Gastrocnemius medialis (tissue), 4 donors: ENCODE measurements at regions not wholly inside any gene's neighbourhood (a gene's known extent, or its start where the extent isn't known, plus 50 kb on each side); places are given as distances from the start of the nearest gene placed in this dataset.

Experiments used
- ATAC-seq, 2 donors: fragments of 150-250 bp; one replicate each; pipeline ENCODE4 v1.9.1; 2016
- DNase-seq, 2 donors: peaks; one replicate each; pipeline ENCODE4 v3.0.0-alpha.2; 2019
- H3K27ac ChIP-seq, 4 donors: fragments of 200-600 bp; sonication (generic); 1 replicate in 1 of 4; 2 replicates in 3 of 4; pipeline ENCODE4 v1.5.1; 2016 to 2018; ENCODE audit warnings: mild to moderate bottlenecking in 2 of 4, moderate library complexity in 1 of 4
- H3K27me3 ChIP-seq, 3 donors: fragments of 200-600 bp; sonication (generic) in 2 of 3; 1 replicate in 1 of 3; 2 replicates in 2 of 3; pipeline versions ENCODE4 v1.5.1 to v1.6.0; 2016 to 2019; ENCODE audit warnings: mild to moderate bottlenecking in 1 of 3, moderate library complexity in 1 of 3
- H3K36me3 ChIP-seq, 2 donors: fragments of 200-600 bp; sonication (generic) in 1 of 2; one replicate each; pipeline ENCODE4 v1.5.1; 2017 to 2018
- H3K4me1 ChIP-seq, 2 donors: fragments of 200-600 bp; sonication (generic) in 1 of 2; one replicate each; pipeline ENCODE4 v1.5.1; 2016 to 2017; ENCODE audit warnings: mild to moderate bottlenecking in 2 of 2
- H3K4me3 ChIP-seq, 4 donors: fragments of 200-600 bp; sonication (generic) in 3 of 4; 1 replicate in 1 of 4; 2 replicates in 3 of 4; pipeline ENCODE4 v1.5.1; 2016 to 2019; ENCODE audit warnings: mild to moderate bottlenecking in 2 of 4
- H3K9me3 ChIP-seq, 3 donors: fragments of 200-600 bp; sonication (generic) in 2 of 3; 1 replicate in 1 of 3; 2 replicates in 2 of 3; pipeline ENCODE4 v1.5.1; 2016 to 2019
- POLR2A ChIP-seq, 2 donors: fragments of 450-650 bp; IDR thresholded peaks; one replicate each; pipeline ENCODE4 v1.6.1; 2017; ENCODE audit warnings: antibody characterized with exemption in 2 of 2, mild to moderate bottlenecking in 2 of 2, moderate library complexity in 2 of 2
- in situ Hi-C, 4 donors: fragments of 200-750 bp; cut with MboI; loops; one replicate each; pipeline versions ENCODE4 v1.15.0 to v1.8.0; 2017; ENCODE audit warnings: low sequenced_read_pairs in 4 of 4
- intact Hi-C: fragments of 100-400 bp; cut with DNase I; formaldehyde crosslinking; loops from one replicate; pipeline ENCODE4 v1.15.1; 2023; ENCODE audit warnings: low total_unique reads
- TF ChIP-seq, protein P1 (sequence below), 5 experiments: fragments of 450-650 bp in 3 of 5; fragments of 200-600 bp in 2 of 5; sonication (generic) in 2 of 5; IDR thresholded peaks in 4 of 5; conservative IDR thresholded peaks in 1 of 5; 1 replicate in 4 of 5; 2 replicates in 1 of 5; pipeline ENCODE4 v1.5.1; 2016 to 2019; ENCODE audit warnings: antibody characterized with exemption in 5 of 5, mild to moderate bottlenecking in 3 of 5, moderate library complexity in 3 of 5

DNA sequence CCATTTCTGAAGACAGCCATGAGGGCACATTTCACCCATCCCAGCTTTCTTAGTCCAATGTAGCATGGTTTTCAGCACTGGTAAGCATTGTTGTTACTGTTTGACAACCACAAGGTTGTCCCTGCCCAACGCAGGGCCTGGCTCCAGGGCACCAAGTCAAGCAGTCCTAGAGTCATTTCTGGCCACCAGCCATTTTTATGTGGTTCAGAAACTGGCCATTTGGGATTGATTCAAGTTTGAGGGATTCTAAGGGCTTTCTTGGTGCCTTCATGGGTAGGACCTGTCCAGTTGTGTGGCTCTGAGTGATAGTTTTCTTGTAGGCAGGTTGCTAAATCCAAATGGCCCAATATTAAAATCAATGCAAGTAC lies 535.4 kb upstream of the USP24 start:
- intact Hi-C loops (no loop called here), in situ Hi-C loops (no loop called here)
- Histone ChIP-seq H3K36me3 (no peaks in the 10 kb centered on the region), H3K4me3 (no peak overlapping the region), H3K27me3 (no peaks in the 10 kb centered on the region), H3K27ac (no peak overlapping the region), H3K4me1 (no peaks in the 10 kb centered on the region), H3K9me3 (no peaks in the 10 kb centered on the region)
- ATAC-seq (no peak), DNase-seq (no peak)
- no peak for TF ChIP-seq POLR2A (IDR thresholded peaks at IDR 0.05)
- TF ChIP-seq, protein P1, sequence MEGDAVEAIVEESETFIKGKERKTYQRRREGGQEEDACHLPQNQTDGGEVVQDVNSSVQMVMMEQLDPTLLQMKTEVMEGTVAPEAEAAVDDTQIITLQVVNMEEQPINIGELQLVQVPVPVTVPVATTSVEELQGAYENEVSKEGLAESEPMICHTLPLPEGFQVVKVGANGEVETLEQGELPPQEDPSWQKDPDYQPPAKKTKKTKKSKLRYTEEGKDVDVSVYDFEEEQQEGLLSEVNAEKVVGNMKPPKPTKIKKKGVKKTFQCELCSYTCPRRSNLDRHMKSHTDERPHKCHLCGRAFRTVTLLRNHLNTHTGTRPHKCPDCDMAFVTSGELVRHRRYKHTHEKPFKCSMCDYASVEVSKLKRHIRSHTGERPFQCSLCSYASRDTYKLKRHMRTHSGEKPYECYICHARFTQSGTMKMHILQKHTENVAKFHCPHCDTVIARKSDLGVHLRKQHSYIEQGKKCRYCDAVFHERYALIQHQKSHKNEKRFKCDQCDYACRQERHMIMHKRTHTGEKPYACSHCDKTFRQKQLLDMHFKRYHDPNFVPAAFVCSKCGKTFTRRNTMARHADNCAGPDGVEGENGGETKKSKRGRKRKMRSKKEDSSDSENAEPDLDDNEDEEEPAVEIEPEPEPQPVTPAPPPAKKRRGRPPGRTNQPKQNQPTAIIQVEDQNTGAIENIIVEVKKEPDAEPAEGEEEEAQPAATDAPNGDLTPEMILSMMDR (IDR thresholded peaks at IDR 0.05 in 4 of 5, conservative IDR thresholded peaks at IDR 0.05 in 1 of 5): no peak

- ATAC-seq (no peak), DNase-seq (no peak)
- Histone ChIP-seq H3K27me3 (no peaks in the 10 kb centered on the region), H3K27ac (no peak overlapping the region), H3K9me3 (no peaks in the 10 kb centered on the region), H3K4me3 (no peak overlapping the region), H3K4me1 (no peaks in the 10 kb centered on the region), H3K36me3 (no peaks in the 10 kb centered on the region)
- no peak for TF ChIP-seq POLR2A (IDR thresholded peaks at IDR 0.05)
- TF ChIP-seq, protein P1 (IDR thresholded peaks at IDR 0.05 in 4 of 5, conservative IDR thresholded peaks at IDR 0.05 in 1 of 5): no peak
- intact Hi-C loops (no loop called here), in situ Hi-C loops (no loop called here)
Observed at GRCh38 chr1:55749975-55750627, 534.9 kb upstream of the USP24 start.

GRCh38 chr1:55747408-55747841 lies 532.3 kb upstream of the USP24 start:
- no peaks in the 10 kb centered on the region for H3K27me3 ChIP-seq
- no peak overlapping the region for H3K4me3 ChIP-seq
- H3K9me3 ChIP-seq: no peaks in the 10 kb centered on the region
- DNase-seq (no peak), ATAC-seq (no peak)
- no peaks in the 10 kb centered on the region for H3K4me1 ChIP-seq
- intact Hi-C loops: no loop called here
- TF ChIP-seq, protein P1 (IDR thresholded peaks at IDR 0.05 in 4 of 5, conservative IDR thresholded peaks at IDR 0.05 in 1 of 5): no peak
- no peak for TF ChIP-seq POLR2A (IDR thresholded peaks at IDR 0.05)
- in situ Hi-C loops: no loop called here
- H3K27ac ChIP-seq: no peak overlapping the region
- no peaks in the 10 kb centered on the region for H3K36me3 ChIP-seq

GRCh38 chr1:55746710-55747109 lies 531.5 kb upstream of the USP24 start:
- no peak for DNase-seq
- TF ChIP-seq POLR2A (IDR thresholded peaks at IDR 0.05): no peak
- TF ChIP-seq, protein P1 (IDR thresholded peaks at IDR 0.05 in 4 of 5, conservative IDR thresholded peaks at IDR 0.05 in 1 of 5): no peak
- H3K4me1 ChIP-seq: no peaks in the 10 kb centered on the region
- no peak for ATAC-seq
- no peak overlapping the region for H3K27ac ChIP-seq
- in situ Hi-C loops (no loop called here), intact Hi-C loops (no loop called here)
- H3K9me3 ChIP-seq: no peaks in the 10 kb centered on the region
- H3K27me3 ChIP-seq: no peaks in the 10 kb centered on the region
- no peak overlapping the region for H3K4me3 ChIP-seq
- H3K36me3 ChIP-seq: no peaks in the 10 kb centered on the region

DNA sequence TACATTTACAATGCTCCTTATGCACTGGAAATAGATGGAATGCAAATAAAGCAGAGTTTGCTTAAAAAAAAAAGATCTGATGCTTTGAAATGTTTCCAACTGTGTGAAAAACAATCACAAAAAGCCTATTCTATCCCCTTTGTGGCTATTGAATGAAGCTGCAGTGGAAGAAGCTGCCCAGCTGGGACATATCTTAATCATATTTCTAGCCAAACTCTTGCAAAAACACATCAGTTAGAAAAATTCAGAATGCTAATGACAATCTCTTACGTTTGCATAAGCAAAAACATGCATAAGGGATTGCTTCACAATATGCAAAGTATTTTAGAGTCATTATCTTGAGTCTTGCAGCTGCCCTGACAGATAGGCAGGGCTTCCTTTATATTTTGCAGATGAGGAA lies 526.4 kb upstream of the USP24 start:
- H3K4me3 ChIP-seq: no peak overlapping the region
- intact Hi-C loops: no loop called here
- in situ Hi-C loops: no loop called here
- TF ChIP-seq, protein P1 (IDR thresholded peaks at IDR 0.05 in 4 of 5, conservative IDR thresholded peaks at IDR 0.05 in 1 of 5): no peak
- TF ChIP-seq POLR2A (IDR thresholded peaks at IDR 0.05): no peak
- no peaks in the 10 kb centered on the region for H3K27me3 ChIP-seq
- no peak for ATAC-seq
- DNase-seq: no peak
- no peak overlapping the region for H3K27ac ChIP-seq
- no peaks in the 10 kb centered on the region for H3K36me3 ChIP-seq
- H3K4me1 ChIP-seq: no peaks in the 10 kb centered on the region
- no peaks in the 10 kb centered on the region for H3K9me3 ChIP-seq
